ENCODE measurements at regions not wholly inside any gene's neighbourhood (a gene's known extent, or its start where the extent isn't known, plus 50 kb on each side); places are given as distances from the start of the nearest gene placed in this dataset.
"Not testable (repeated sequence)": the region's sequence is repeated elsewhere in the genome, so short reads cannot be mapped to it uniquely, and the experiment has no call there.

- DNase-seq (ENCODE audit: low read depth in 1 of 2, low spot score in 1 of 2): not testable (repeated sequence)
Observed at GRCh38 chr17:31717251-31717650, 141.8 kb downstream of the COPRS start.

- no peak for DNase-seq (ENCODE audit: low read depth in 1 of 2, low spot score in 1 of 2)
Observed at GRCh38 chr17:31715446-31715845, 143.6 kb downstream of the COPRS start.

DNA sequence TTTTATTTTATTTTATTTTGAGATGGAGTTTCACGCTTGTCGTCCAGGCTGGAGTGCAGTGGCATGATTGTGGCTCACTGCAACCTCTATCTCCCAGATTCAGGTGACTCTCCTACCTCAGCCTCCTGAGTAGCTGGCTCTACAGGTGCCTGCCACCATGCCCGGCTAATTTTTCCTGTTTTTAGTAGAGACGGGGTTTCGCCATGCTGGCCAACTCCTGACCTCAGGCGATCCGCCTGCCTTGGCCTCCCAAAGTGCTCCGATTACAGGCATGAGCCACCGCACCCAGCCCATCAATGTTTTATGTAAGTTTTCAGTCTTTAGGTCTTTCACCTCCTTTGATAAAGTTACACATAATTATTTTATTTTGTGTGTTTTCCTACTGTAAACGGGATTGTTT, 154.6 kb downstream of the COPRS start:
- DNase-seq (ENCODE audit: low read depth in 1 of 2, low spot score in 1 of 2): no peak

DNA sequence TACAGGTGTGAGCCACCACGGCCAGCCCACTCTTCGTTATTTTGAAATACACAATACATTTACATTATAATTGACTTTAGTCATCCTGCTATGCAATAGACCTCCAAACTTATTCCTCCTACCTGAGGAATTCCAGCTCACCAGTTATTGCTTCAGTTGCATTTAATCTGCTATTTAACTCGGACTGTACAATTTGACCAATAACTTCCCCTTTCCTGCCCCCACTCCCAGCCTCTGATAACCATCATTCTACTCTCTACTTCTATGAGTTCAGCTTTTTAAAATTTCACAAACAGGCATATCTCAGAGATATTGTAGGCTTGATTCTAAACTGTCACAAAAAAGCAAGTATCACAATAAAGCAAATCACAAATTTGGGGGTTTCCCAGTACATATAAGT, 157.0 kb downstream of the COPRS start:
- DNase-seq (ENCODE audit: low read depth in 1 of 2, low spot score in 1 of 2): no peak

GRCh38 chr17:31700973-31701372, 158.1 kb downstream of the COPRS start:
- DNase-seq (ENCODE audit: low read depth in 1 of 2, low spot score in 1 of 2): no peak

GRCh38 chr17:31699886-31700285, 159.2 kb downstream of the COPRS start:
- no peak for DNase-seq (ENCODE audit: low read depth in 1 of 2, low spot score in 1 of 2)

DNA sequence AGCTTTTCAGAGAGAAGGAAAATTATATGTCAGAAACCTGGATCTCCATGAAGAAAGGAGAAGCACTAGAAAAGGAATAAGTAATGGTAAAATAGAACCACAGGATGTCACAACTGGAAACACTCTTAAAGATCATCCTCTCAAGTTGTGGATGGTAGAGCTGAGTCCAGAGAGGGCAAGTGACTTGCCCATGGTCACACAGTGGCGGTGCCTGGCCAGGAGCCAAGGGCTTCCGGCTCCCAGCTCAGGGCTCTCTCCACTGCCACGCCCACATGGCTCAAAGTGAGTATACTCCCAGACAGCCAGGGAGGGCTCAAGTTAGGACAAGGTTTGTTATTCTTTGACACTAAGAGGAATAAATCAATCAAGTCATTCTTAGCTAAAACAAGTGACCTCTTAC, 159.8 kb downstream of the COPRS start:
- DNase-seq (ENCODE audit: low read depth in 1 of 2, low spot score in 1 of 2): no peak

DNA sequence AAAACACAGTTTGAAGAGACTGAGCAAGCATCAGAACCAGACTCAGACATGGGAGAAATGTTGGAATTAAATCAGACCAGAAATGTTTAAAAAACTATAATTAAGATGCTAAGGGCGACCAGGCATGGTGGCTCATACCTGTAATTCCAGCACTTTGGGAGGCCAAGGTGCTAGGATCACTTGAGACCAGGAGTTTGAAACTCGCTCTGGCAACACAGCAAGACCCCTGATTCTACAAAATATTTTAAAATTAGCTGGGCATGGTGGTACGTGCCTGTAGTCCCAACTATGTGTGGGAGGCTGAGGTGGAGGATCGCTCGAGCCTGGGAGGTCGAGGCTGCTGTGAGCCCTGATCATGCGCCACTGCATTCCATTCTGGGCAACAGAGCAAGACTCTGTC, 160.3 kb downstream of the COPRS start:
- DNase-seq (ENCODE audit: low read depth in 1 of 2, low spot score in 1 of 2): no peak

DNA sequence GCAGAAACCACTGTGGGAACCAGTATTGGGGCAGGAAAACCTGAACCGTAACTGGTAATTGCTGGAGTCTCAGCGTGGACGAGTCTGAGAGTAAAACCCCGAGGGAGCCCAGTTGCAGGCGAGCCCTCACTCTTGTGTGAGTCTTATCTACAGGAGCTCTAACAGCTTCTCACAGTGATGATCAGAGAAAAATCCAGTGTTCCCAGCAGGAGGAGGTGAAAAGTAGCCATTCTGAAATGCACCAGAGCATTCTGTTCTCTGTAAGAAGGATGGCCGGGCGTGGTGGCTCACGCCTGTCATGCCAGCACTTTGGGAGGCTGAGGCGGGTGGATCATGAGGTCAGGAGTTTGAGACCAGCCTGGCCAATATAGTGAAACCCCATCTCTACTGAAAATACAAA, 161.2 kb downstream of the COPRS start:
- no peak for DNase-seq (ENCODE audit: low read depth in 1 of 2, low spot score in 1 of 2)

- no peak for DNase-seq (ENCODE audit: low read depth in 1 of 2, low spot score in 1 of 2)
Observed at GRCh38 chr17:31696703-31697325, 162.2 kb downstream of the COPRS start.

DNA sequence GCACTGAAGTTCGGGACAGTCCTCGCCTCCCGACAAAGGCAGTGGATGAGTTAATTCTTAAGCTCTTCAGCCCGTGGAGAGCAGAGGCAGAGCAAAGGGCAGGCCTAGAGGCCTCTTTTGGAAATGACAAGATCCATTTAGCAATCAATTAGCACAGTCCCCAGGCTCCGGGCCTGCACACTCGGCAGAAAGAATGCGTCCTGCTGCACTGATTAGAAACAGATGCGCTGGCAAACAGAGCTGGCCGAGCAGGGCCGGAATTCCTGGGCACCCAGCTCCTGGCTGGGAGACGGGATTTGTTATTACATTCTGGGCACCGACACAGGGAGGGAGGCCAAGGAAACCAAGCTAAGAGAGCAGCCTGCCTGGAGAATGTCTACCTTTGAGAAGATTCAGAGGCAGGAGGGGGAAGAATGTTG, 162.9 kb downstream of the COPRS start:
- no peak for DNase-seq (ENCODE audit: low read depth in 1 of 2, low spot score in 1 of 2)

DNA sequence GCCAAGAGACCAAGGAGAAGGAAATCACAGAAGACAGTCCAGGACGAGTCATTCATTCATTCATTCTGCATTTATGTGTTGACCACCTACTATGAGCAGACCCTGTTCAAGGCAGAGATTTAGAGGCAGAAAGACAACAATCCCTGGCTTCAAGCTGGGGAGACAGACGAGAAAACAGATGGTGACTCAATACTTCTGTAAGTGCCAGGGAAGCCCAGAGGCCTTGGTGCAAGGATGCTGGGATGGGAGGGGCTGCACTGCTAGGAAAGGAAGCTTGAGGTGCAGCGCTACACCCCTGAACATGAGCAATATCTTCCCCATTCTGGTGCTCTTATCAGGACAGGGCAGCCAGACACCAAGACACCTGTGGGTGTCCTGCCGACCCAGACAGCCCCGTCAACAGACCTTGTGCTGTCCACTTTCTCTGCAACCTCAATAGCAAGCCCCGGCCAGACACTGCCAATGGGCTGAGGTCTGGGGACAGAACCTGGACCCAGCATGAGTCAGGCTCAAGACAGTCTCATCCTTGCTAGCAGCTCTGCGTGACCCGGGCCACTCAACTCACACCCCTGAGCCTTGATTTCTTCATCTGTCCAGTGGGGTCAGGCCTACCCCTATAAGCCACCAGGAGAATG, 163.5 kb downstream of the COPRS start:
- DNase-seq (ENCODE audit: low read depth in 1 of 2, low spot score in 1 of 2): no peak

GRCh38 chr17:31693433-31694220, 165.4 kb downstream of the COPRS start:
- DNase-seq (ENCODE audit: low read depth in 1 of 2, low spot score in 1 of 2): no peak

GRCh38 chr17:31692632-31693031, 166.4 kb downstream of the COPRS start:
- no peak for DNase-seq (ENCODE audit: low read depth in 1 of 2, low spot score in 1 of 2)

- no peak for DNase-seq (ENCODE audit: low read depth in 1 of 2, low spot score in 1 of 2)
Observed at GRCh38 chr17:31692027-31692426, 167.0 kb downstream of the COPRS start.

DNA sequence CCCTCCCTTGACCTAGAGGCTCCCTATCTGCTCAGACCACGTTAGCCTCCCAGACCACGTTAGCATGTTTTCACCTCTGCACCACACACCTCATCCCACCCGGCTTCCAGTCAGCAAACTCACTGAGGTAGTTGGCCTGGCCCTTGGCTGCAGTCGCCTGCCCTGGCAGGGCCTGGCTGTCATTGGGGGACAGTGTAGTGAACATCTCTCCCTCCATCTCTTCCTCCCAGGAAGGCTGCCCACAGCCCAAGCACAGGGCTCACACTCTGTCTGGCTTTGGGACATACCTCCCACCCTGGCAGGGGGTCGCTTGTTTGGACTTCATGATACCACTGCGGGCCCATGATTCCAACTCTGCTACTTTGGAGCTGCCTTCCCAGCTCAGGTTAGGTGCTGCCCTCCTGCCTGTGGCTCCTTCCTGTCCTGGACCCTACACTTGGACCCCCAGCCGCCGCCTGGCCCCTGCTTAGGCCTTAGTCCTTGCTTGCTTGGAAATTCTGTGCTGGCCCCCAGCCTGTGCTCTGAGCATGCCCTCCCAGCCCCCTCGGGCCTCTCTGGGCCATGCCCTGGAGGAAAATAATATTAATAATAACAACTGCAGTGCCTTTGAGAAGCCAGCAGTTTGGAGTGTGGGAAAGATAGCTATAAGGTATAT, 167.7 kb downstream of the COPRS start:
- no peak for DNase-seq (ENCODE audit: low read depth in 1 of 2, low spot score in 1 of 2)

DNA sequence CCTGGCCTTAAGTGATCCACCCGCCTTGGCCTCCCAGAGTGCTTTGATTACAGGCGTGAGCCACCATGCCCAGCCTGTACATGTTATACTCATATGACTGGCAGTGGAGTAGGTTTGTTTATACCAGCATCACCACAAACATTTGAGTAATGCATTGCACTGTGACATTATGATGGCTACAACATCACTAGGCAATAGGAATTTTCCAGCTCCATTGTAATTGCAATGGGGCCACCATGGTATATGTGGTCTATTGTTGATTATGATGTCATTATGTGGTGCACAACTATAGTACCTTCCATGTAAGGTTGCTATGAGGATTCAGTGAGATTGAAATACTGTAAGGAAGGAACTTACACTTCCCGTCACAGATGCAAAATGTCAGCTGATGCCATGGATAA, 168.9 kb downstream of the COPRS start:
- no peak for DNase-seq (ENCODE audit: low read depth in 1 of 2, low spot score in 1 of 2)

- DNase-seq (ENCODE audit: low read depth in 1 of 2, low spot score in 1 of 2): no peak
Observed at GRCh38 chr17:31688701-31689100, 170.3 kb downstream of the COPRS start.

DNA sequence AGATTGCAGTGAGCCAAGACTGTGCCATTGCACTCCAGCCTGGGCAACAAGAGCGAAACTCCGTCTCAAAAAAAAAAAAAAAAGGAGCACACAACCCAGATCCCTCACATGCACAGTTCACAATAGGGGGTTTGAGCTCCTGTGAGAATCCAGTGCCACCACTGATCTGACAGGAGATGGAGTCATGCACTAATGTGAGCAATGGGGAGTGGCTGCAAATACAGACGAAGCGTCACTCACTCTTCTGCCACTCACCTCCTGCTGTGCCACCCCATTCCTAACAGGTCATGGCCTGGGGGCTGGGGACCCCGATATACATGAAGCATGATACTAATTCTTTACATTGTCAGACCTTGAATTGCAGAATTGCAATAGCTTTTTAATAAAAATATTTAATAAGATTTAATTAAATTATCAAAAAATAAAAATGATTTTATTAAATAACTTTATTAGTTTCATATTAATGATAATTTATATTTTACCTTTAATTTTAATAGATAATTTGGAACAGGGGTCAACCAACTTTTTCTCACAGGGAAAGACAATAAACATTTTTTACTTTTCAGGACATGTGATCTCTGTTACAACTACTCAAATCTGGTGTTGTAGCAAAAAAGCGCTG, 171.4 kb downstream of the COPRS start:
- no peak for DNase-seq (ENCODE audit: low read depth in 1 of 2, low spot score in 1 of 2)

GRCh38 chr17:31686495-31686894, 172.5 kb downstream of the COPRS start:
- no peak for DNase-seq (ENCODE audit: low read depth in 1 of 2, low spot score in 1 of 2)

DNA sequence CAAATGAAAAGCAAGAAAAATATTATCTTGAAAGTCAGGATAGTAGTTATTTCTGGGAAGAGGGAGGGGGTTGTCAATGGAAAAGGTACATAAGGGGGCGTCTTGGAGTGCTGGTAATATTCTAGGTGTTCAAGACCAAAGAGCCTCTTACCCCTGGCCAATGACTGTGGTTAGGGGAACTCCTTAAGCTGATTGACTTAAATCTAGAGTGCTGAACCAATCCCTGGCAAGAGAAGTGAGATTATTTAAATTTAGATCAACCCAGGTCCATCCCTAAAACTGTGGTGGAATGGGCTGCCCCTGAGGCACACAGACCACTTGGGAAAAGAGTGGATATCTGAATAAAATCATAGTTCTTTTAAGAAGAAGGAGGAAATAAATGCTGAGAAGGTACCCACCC, 174.1 kb downstream of the COPRS start:
- no peak for DNase-seq (ENCODE audit: low read depth in 1 of 2, low spot score in 1 of 2)

Data from activated CD4-positive, alpha-beta T cell treated with anti-CD3 and anti-CD28 coated beads, Interleukin-2, amount 50 U/mL, for 24 hours (primary cell).